Endometrium (tissue), 2 donors: ENCODE measurements at regions not wholly inside any gene's neighbourhood (a gene's known extent, or its start where the extent isn't known, plus 50 kb on each side); places are given as distances from the start of the nearest gene placed in this dataset.

Source experiments
- FAIRE-seq: peaks from 2 replicates; lab custom pipeline; 2012; peaks lifted over from hg19 to GRCh38; lab: Jason Lieb, UNC
- donor health status: control.
- donor health status: control.

- FAIRE-seq = no peak
Measured at GRCh38 chr5:110359221-110359620, 367.2 kb downstream of the TMEM232 start.

GRCh38 chr5:110361471-110361870 is 365.0 kb downstream of the TMEM232 start:
- peak; percentile 59 for FAIRE-seq

GRCh38 chr5:110362261-110362660 is 364.2 kb downstream of the TMEM232 start:
- no peak for FAIRE-seq

GRCh38 chr5:110366716-110367115 is 359.8 kb downstream of the TMEM232 start:
- no peak for FAIRE-seq
